ENCODE measurements at regions not wholly inside any gene's neighbourhood (a gene's known extent, or its start where the extent isn't known, plus 50 kb on each side); places are given as distances from the start of the nearest gene placed in this dataset.

DNA sequence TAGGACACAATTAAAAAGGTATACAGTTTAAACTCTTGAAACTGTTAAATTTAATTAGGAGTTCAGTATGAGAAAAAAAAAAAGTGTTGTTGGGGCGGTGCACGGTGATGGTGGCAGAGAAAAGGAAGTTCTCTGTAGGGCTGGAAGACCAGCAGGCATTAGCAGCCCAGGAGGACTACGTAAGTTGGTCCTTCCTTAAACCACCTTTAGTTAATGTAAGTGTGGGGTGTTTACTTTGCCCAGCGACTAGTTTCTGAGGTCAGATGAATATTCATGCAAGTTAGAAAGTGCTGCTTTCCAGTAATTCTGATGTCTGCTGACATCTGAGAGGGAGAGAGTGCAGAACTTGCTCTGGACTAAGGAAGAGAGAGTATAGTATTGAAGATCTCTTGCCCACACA, 54.9 kb downstream of the NKX2-1 start:
- TF ChIP-seq, protein P1, sequence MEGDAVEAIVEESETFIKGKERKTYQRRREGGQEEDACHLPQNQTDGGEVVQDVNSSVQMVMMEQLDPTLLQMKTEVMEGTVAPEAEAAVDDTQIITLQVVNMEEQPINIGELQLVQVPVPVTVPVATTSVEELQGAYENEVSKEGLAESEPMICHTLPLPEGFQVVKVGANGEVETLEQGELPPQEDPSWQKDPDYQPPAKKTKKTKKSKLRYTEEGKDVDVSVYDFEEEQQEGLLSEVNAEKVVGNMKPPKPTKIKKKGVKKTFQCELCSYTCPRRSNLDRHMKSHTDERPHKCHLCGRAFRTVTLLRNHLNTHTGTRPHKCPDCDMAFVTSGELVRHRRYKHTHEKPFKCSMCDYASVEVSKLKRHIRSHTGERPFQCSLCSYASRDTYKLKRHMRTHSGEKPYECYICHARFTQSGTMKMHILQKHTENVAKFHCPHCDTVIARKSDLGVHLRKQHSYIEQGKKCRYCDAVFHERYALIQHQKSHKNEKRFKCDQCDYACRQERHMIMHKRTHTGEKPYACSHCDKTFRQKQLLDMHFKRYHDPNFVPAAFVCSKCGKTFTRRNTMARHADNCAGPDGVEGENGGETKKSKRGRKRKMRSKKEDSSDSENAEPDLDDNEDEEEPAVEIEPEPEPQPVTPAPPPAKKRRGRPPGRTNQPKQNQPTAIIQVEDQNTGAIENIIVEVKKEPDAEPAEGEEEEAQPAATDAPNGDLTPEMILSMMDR (conservative IDR thresholded peaks at IDR 0.05; ENCODE audit: low read depth, low read length): no peak
- no peak for DNase-seq (ENCODE audit: low read depth)
- H3K4me3 ChIP-seq (ENCODE audit: low read depth, low read length): no peak overlapping the region

DNA sequence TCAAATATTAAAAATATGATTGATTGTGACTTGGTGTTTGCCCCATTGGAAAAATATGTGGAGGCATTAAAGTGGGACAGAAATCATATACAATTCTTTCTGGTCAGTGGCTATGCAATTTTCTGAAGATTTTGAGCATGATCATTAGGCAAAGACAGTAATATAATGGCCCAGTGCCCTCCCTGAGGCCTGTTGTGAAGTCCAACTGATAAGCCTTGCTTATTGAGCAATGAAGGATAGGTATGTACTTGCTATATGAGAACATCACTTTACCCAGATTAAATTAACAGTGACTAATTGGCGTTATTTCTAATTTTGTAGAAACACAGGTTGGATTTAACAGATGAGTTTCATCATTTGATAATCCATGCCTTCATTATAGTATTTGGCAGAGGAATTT, 57.1 kb downstream of the NKX2-1 start:
- no peak overlapping the region for H3K4me3 ChIP-seq (ENCODE audit: low read depth, low read length)
- TF ChIP-seq, protein P1 (conservative IDR thresholded peaks at IDR 0.05; ENCODE audit: low read depth, low read length): no peak

DNA sequence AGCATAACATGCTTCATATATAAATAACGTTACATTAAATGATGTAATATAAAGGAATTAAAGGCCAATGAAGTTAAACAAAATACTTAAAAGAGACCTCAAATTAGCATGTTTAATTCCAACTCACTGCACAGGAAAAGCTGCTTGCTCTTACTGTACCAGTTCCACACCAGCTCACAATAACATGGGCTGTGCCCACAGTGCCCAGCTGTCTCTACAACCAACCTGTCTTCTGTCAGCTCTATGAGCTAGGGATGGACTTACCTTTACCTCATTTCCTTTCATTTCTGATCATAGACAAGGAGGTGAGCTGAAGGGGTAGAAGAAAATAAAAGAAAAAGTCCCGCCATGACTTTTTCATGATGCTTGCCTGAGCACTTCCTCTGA, 64.8 kb downstream of the NKX2-1 start:
- TF ChIP-seq, protein P1 (conservative IDR thresholded peaks at IDR 0.05; ENCODE audit: low read depth, low read length): no peak
- no peak overlapping the region for H3K4me3 ChIP-seq (ENCODE audit: low read depth, low read length)
- DNase-seq (ENCODE audit: low read depth): no peak

More for the DNA sequence above, 57.1 kb downstream of the NKX2-1 start:
- no peak for DNase-seq (ENCODE audit: low read depth)

DNA sequence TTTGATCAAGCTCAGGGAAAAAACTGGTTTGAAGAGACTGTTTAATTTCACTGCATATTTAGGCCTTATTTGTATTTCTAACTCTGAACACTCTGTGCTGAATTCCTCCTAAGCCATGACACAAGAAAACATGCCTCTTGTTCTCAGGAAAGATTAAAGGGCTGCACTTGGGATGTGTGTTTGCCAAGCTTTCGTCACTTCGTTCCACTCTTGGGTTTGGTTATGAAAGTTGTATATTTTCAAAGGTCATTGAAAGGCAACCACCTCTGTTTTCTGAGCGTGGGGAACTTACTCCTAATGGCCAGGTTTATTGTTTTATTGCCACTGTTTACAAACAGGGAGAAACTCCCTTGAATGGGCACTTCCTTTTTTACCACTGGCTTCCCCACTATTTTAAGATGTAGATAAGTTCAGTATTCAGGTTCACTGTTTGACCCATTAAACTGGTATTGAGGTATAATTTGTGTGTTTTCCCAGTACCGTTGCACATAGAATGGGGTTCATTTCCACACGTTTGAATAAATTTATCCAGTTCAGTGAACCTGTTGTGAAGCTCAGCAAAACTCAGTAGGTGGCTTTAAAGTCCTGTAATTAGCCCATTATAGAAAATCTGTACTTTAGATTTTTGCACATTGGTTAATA, 65.3 kb downstream of the NKX2-1 start:
- DNase-seq (ENCODE audit: low read depth): no peak
- TF ChIP-seq, protein P1 (conservative IDR thresholded peaks at IDR 0.05; ENCODE audit: low read depth, low read length): no peak
- H3K4me3 ChIP-seq (ENCODE audit: low read depth, low read length): no peak overlapping the region

DNA sequence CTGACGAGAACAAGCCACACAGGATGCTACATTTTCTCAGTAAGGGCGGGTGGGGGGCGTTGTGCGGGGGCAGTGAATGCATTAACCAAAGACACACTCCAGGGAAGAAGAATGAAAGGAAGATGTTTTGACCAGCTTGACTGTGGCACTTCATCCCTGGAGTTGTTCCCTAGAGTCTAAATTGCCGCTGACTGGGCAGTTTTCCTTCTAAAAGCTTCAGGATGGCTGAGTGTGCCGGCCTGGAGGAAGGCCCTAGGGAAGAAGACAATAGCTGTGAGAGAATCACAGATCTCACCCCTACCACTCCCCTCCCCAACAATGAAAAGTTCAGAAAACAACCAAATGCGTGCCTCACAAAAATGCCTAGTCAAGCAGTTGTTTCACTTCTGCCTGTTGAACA, 67.2 kb downstream of the NKX2-1 start:
- TF ChIP-seq, protein P1 (conservative IDR thresholded peaks at IDR 0.05; ENCODE audit: low read depth, low read length): no peak
- H3K4me3 ChIP-seq (ENCODE audit: low read depth, low read length): no peak overlapping the region
- no peak for DNase-seq (ENCODE audit: low read depth)

DNA sequence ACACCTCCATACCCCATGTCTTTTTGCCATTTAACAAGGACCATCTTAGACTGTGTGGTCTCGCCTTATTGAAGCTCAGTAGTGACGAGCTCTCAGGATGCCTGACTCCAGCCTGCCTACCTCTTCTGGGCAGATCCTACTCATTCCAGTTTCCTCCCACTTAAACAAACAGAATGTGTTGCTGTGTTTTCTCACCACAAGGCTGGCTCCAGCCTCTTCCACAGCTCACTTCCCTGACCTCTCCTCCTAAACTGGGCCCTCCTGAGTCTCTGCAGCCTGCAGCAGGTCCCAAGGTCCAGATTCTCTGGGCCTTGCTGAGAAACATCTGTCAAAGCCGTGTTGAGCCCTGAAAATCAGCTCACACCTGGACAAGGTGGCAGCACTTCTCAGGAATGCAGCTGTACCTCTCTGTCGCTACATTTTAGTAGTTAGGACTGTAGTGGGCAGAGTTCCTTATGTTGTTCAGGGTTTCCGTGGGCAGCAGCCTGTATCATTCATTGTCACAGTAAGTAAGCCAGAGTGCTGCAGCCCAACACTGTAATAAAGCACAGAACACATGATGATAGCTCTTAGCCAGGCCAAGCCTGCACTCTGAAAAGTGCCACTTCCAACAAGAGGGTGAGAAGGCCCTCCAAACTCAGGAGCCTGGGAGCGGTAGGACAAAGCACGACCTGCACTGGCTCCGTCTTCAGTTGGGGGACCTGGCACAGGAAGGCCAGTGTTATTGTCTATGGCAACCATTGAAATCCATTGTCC, 68.5 kb downstream of the NKX2-1 start:
- H3K4me3 ChIP-seq (ENCODE audit: low read depth, low read length): no peak overlapping the region
- TF ChIP-seq, protein P1 (conservative IDR thresholded peaks at IDR 0.05; ENCODE audit: low read depth, low read length): no peak
- no peak for DNase-seq (ENCODE audit: low read depth)

DNA sequence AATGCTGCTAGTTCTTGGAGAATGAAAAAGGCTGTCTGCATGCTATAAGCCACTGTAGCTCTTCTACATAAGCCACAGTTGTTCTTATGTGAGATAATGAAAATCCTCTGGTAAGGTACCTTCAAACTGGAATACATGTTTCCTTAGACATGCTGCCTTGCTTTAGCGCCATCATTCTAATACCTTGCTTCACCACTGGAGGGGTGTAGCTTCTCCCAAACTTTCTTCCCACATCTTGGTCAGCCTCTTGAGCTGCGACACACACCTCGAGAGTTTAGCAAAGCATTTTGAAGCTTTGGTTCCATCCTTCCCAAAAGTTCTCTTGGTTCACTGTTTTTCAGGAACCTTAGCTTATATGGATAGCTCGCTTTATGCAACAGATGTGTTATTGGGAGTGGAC, 69.5 kb downstream of the NKX2-1 start:
- no peak overlapping the region for H3K4me3 ChIP-seq (ENCODE audit: low read depth, low read length)
- DNase-seq (ENCODE audit: low read depth): no peak
- TF ChIP-seq, protein P1 (conservative IDR thresholded peaks at IDR 0.05; ENCODE audit: low read depth, low read length): no peak
